ENCODE measurements at regions not wholly inside any gene's neighbourhood (a gene's known extent, or its start where the extent isn't known, plus 50 kb on each side); places are given as distances from the start of the nearest gene placed in this dataset.

DNA sequence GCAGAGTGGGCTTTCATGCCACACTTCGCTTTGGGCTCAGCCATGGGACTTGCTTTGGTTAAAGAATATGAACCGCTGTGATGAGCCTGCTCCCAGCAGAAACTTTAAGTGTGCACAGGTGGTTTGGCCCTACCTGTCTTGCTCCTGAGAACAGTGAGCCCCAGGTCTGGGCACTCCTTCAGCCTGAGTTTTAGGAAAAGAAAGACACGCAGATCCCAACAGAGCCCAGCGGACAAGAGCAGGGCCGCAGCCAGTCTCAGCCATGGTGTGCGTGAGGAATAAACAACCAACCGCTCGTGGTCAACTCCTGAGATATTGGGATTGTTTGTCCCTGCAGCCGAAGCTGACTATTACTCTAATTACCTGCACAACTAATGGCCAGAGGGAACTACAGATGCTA is 217.1 kb upstream of the C1orf174 start:
- TF ChIP-seq CTCF (conservative IDR thresholded peaks at IDR 0.05) = no peak
- H3K27ac ChIP-seq = no peak overlapping the region

DNA sequence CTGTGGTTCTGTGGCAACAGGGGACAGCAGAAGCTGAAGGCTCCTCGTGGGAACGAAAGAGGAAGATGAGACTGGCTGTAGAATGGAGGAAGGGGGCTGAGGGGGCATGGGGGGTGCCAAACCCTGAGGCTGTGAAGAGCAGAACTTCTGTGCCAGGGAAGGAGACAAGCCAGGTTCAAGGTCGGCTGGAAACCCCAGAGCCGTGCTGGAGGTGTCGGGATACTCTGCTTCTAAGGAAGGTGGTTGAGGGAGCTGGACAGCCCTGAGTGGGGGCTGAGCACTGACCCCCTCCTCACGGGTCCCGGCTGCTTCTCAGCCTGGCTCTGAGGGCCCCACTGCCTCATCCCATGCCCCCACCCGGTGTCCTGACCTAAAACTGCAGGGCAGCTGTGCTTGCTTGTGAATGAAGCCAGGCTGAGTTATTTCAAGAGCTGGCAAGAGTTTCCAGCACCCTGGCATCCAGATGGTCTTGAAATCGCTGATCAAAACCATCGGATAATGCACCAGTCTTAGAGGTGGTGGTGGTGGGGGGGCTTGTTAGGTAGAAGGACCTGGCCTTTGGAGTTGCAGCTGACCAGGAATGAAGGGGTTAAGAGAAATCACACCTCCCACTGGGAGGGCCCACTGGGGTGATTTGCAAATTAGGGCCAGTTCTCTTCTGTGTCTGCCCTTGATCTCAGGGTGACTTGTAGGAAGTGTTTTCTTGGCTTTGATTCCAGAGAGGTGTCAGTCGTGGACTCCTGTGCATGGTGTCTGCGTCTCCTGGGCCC is 218.9 kb upstream of the C1orf174 start:
- H3K27ac ChIP-seq = no peak overlapping the region
- no peak for TF ChIP-seq CTCF (conservative IDR thresholded peaks at IDR 0.05)

DNA sequence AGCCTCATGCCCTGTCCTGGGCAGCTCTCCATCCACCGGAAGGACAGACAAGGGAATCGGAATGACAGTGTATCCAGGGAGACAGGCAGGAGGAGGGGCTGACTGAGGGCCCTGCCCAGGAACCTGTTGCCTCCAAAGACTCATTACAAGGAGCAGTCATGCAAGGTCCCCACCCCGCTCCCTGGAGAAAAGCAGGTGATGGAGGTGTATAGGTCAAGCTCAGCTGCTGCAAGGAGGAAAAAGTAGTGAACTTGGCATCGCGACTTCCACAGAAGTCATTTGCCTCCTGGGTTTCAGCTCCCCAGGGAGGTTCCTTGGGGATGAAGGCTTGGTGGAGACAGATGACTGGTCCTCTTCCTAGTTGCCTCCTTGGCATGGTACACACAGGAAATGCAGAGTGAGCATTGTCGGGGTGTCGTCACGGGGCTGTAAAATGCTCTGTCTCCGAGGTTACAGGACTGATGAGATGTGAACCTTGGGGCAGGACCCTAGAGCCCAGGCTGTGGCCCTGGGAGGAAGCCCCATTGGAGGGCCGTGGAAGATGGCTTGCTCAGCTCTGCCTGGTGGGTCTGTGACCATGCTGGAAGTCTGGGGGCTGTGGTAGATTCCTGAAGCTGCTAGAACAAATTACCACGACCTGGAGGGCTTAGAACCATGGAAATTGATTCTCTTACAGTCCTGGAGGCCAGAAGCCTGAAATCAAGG is 219.6 kb upstream of the C1orf174 start:
- no peak overlapping the region for H3K27ac ChIP-seq
- no peak for TF ChIP-seq CTCF (conservative IDR thresholded peaks at IDR 0.05)

DNA sequence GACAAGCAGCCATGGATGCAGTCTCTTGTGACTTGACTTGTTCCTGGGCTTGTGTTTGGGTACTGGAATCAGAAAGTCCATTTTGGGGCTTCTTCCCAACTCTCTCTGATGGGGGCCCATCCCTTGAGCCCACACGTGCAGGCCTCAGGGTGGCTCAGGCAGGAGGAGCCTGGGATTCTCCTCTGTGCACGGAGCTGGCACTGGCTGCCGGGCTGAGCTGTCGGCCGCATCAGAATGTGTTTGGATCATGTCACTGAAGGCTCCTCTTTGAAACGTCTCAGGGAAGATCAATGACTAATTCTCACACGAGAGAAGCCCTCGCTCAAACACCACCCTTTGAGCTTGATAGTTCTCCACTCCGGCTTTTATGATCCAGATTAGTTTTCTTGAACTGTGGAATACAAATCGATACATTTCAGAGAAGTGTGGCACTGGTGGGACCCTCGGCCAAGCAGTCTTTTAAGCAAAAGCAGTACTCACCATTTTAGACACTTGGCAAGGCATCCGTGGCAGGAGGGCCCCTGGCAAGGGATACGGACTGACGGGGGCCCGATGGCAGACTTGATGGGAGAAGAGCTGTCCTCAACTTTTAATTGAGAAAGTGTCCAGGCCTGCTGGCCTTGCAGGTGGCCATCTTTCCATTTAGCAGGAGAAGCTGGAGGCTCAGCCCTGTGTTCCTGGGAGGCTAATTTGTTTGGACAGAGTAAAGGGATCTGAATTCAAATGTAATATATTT is 220.7 kb upstream of the C1orf174 start:
- no peak overlapping the region for H3K27ac ChIP-seq
- TF ChIP-seq CTCF (conservative IDR thresholded peaks at IDR 0.05) = no peak

DNA sequence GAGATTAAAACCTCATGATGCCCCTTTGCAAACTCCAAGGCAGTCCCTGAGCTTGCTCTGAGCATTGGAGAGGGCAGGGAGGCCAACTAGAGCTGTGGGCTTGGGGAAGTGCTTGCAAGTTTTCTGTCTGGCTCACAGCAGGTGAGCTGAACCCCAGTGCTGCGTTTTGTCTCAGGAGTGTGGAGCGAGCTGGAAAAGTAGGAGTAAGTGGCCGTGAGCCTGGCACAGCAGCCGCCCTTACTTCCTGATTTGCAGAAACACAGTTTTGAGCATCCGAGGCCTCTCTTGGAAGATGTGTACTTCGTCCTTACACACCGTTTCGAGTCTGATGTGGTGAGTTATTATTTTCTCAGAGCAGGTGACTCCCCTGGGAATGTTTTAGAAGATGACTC is 221.2 kb upstream of the C1orf174 start:
- H3K27ac ChIP-seq = no peak overlapping the region
- TF ChIP-seq CTCF (conservative IDR thresholded peaks at IDR 0.05) = no peak

GRCh38 chr1:4121834-4122512 is 221.9 kb upstream of the C1orf174 start:
- H3K27ac ChIP-seq = no peak overlapping the region
- TF ChIP-seq CTCF (conservative IDR thresholded peaks at IDR 0.05) = no peak

Measured in VCaP (cell line).